Activated CD4-positive, alpha-beta T cell treated with anti-CD3 and anti-CD28 coated beads, Interleukin-2, amount 10 ng/mL, durations not matched to agents 24 days and 14 days (primary cell): ENCODE measurements at regions not wholly inside any gene's neighbourhood (a gene's known extent, or its start where the extent isn't known, plus 50 kb on each side); places are given as distances from the start of the nearest gene placed in this dataset.

Source experiments
- DNase-seq: peaks from one replicate; pipeline ENCODE4 v3.0.0; 2022
- H3K27ac Mint-ChIP-seq: one replicate; pipeline ENCODE4 v1.8.0; 2022; ENCODE audit warnings: mild to moderate bottlenecking, mixed read lengths
- H3K27me3 Mint-ChIP-seq: one replicate; pipeline ENCODE4 v1.8.0; 2022; ENCODE audit warnings: mixed read lengths
- H3K36me3 Mint-ChIP-seq: one replicate; pipeline ENCODE4 v1.8.0; 2022; ENCODE audit warnings: low read depth, mild to moderate bottlenecking, mixed read lengths
- H3K4me1 Mint-ChIP-seq: one replicate; pipeline ENCODE4 v1.8.0; 2021; ENCODE audit warnings: mixed read lengths
- H3K4me3 Mint-ChIP-seq: one replicate; pipeline ENCODE4 v1.8.0; 2022; ENCODE audit warnings: mild to moderate bottlenecking, moderate library complexity, mixed read lengths
- H3K9me3 Mint-ChIP-seq: one replicate; pipeline ENCODE4 v1.8.0; 2021; ENCODE audit warnings: mixed read lengths
- intact Hi-C: fragments of 100-400 bp; cut with micrococcal nuclease; formaldehyde crosslinking; loops from one replicate; pipeline ENCODE4 v1.15.1; 2023

GRCh38 chr10:71144824-71145223, 67.5 kb upstream of the UNC5B start:
- Mint-ChIP-seq H3K4me1 (no peaks in the 10 kb centered on the region), H3K36me3 (no peaks in the 10 kb centered on the region), H3K27me3 (peaks cover 3% of the 10 kb centered on the region), H3K4me3 (no peak overlapping the region), H3K9me3 (no peaks in the 10 kb centered on the region), H3K27ac (no peak overlapping the region)
- DNase-seq: no peak
- intact Hi-C loops: no loop called here

DNA sequence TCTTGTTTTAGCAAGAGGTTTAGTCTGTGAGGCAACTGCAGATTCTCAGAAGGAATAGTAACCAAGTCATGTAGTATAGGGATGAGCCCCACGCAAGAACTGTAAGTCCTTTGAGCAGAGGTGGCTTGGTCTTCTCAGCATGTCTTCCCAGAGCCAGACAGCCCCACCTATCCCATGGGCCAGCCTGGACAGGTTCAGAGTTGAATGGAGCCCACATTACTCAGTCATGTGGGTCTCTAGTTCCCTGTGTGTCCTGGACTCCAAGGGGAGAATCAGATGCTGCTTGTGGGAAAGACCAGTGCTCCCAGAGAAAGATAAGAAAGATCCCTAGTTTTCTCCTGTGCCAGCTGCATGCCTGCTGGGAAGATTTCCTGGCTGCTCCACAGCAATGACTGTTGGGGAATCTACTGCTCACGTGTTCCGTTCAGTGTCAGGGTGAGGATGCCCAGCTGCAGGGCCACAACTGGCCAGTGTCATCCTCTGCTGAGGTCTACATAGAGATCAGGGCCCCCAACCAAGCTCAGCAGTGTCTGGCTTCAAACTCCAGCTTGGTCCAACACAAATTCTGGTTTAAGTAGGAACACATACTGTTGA, 66.9 kb upstream of the UNC5B start:
- Mint-ChIP-seq H3K9me3 (no peaks in the 10 kb centered on the region), H3K4me1 (no peaks in the 10 kb centered on the region), H3K36me3 (no peaks in the 10 kb centered on the region), H3K27ac (no peak overlapping the region), H3K4me3 (no peak overlapping the region), H3K27me3 (peaks cover 3% of the 10 kb centered on the region)
- intact Hi-C loops: no loop called here
- DNase-seq: no peak

DNA sequence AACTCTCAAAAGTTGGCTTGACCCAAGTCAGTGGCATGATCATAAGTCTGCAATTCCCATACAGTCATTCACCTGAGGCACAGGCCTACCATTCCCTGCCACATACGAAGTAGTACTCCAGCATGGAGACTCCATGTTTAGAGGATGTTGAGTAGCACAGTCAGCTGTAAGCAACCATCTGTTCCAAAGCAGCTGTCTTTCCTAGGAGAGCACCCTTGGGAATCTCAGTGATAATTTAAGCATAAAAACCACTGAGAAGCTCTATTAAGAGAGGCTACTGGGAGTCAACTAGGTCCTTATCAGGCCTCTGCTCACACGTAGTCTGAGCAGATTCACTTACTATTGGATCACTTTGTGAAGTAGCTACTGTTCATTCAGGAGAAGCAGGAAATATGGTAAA, 61.6 kb upstream of the UNC5B start:
- Mint-ChIP-seq H3K4me1 (no peaks in the 10 kb centered on the region), H3K27ac (no peak overlapping the region)
- DNase-seq: no peak

GRCh38 chr10:71152043-71152442, 60.3 kb upstream of the UNC5B start:
- H3K4me1 Mint-ChIP-seq: no peaks in the 10 kb centered on the region
- no peak overlapping the region for H3K27ac Mint-ChIP-seq
- H3K9me3 Mint-ChIP-seq: no peaks in the 10 kb centered on the region
- no peak for DNase-seq
- intact Hi-C loops: no loop called here
- H3K4me3 Mint-ChIP-seq: no peak overlapping the region
- no peaks in the 10 kb centered on the region for H3K27me3 Mint-ChIP-seq
- no peaks in the 10 kb centered on the region for H3K36me3 Mint-ChIP-seq

More for the DNA sequence above, 61.6 kb upstream of the UNC5B start:
- Mint-ChIP-seq H3K36me3 (no peaks in the 10 kb centered on the region), H3K4me3 (no peak overlapping the region), H3K27me3 (peaks cover 3% of the 10 kb centered on the region), H3K9me3 (no peaks in the 10 kb centered on the region)
- intact Hi-C loops: no loop called here

- Mint-ChIP-seq H3K27me3 (no peaks in the 10 kb centered on the region), H3K9me3 (no peaks in the 10 kb centered on the region), H3K4me3 (no peak overlapping the region), H3K4me1 (no peaks in the 10 kb centered on the region), H3K36me3 (no peaks in the 10 kb centered on the region), H3K27ac (no peak overlapping the region)
- intact Hi-C loops: no loop called here
- DNase-seq: no peak
Observed at GRCh38 chr10:71156436-71156835, 55.9 kb upstream of the UNC5B start.

DNA sequence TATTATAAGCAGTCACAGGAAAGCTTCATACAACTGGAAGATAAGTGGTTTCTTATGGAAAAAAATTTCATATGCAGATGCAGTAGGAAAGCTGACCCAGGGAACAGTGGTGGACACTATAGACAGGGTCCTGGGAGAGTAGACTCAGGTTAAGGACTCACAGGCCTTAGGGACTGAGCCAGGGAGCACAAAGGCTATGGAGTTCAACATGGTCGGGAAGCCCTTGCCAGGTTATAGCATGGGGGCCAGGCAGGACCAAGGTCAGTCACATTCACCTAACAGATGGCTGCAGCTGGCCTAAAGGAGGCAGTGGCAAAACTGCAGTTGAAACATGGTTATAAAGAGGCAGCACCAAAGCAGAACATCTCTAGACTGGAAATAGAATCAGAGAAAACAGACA, 54.9 kb upstream of the UNC5B start:
- DNase-seq: no peak
- intact Hi-C loops: no loop called here
- Mint-ChIP-seq H3K27ac (no peak overlapping the region), H3K4me3 (no peak overlapping the region), H3K9me3 (no peaks in the 10 kb centered on the region), H3K27me3 (no peaks in the 10 kb centered on the region), H3K4me1 (no peaks in the 10 kb centered on the region), H3K36me3 (no peaks in the 10 kb centered on the region)

DNA sequence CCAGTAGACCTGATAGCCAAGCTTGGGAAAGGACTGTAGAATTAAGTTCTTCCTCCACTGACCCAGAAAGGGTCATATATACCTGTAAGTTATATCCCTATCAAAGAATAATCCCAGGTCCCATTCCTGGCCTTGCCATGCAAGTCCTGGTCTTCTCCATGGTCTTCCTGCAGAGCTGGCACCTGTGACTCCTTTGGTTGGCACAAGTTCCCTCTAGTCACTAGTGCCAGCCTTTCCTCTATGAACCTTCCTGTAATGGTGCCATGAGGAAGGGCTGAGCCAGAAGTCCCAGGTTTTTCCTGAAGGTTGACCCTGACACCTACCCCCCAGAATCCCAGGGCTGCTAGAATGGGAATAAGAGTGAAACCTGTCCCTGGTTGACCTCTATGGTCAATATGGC, 54.1 kb upstream of the UNC5B start:
- H3K36me3 Mint-ChIP-seq: no peaks in the 10 kb centered on the region
- H3K27me3 Mint-ChIP-seq: no peaks in the 10 kb centered on the region
- H3K27ac Mint-ChIP-seq: no peak overlapping the region
- DNase-seq: no peak
- intact Hi-C loops: no loop called here
- no peaks in the 10 kb centered on the region for H3K9me3 Mint-ChIP-seq
- H3K4me1 Mint-ChIP-seq: no peaks in the 10 kb centered on the region
- no peak overlapping the region for H3K4me3 Mint-ChIP-seq

- intact Hi-C loops: no loop called here
- Mint-ChIP-seq H3K36me3 (no peaks in the 10 kb centered on the region), H3K27ac (no peak overlapping the region), H3K4me3 (no peak overlapping the region), H3K4me1 (no peaks in the 10 kb centered on the region), H3K9me3 (no peaks in the 10 kb centered on the region), H3K27me3 (no peaks in the 10 kb centered on the region)
- no peak for DNase-seq
Observed at GRCh38 chr10:71158902-71159301, 53.5 kb upstream of the UNC5B start.

- intact Hi-C loops: no loop called here
- H3K4me1 Mint-ChIP-seq: no peaks in the 10 kb centered on the region
Observed at GRCh38 chr10:71159892-71160291, 52.5 kb upstream of the UNC5B start.

GRCh38 chr10:71161425-71161824, 50.9 kb upstream of the UNC5B start:
- intact Hi-C loops: no loop called here

More at GRCh38 chr10:71159892-71160291, 52.5 kb upstream of the UNC5B start:
- no peaks in the 10 kb centered on the region for H3K9me3 Mint-ChIP-seq
- H3K36me3 Mint-ChIP-seq: no peaks in the 10 kb centered on the region
- no peak for DNase-seq
- H3K4me3 Mint-ChIP-seq: no peak overlapping the region
- no peak overlapping the region for H3K27ac Mint-ChIP-seq
- peaks cover 3% of the 10 kb centered on the region for H3K27me3 Mint-ChIP-seq

More at GRCh38 chr10:71161425-71161824, 50.9 kb upstream of the UNC5B start:
- Mint-ChIP-seq H3K27me3 (peaks cover 6% of the 10 kb centered on the region), H3K4me3 (no peak overlapping the region), H3K27ac (no peak overlapping the region), H3K9me3 (no peaks in the 10 kb centered on the region), H3K4me1 (no peaks in the 10 kb centered on the region), H3K36me3 (no peaks in the 10 kb centered on the region)
- DNase-seq: no peak
